Progenitor cell of endocrine pancreas (in vitro differentiated cells): ENCODE measurements at regions not wholly inside any gene's neighbourhood (a gene's known extent, or its start where the extent isn't known, plus 50 kb on each side); places are given as distances from the start of the nearest gene placed in this dataset.
"Not testable (repeated sequence)": the region's sequence is repeated elsewhere in the genome, so short reads cannot be mapped to it uniquely, and the experiment has no call there.

Experiments
- DNase-seq: peaks from one replicate; pipeline ENCODE4 v3.0.0; 2021; ENCODE audit warnings: low spot score; ENCODE audit not compliant: unreplicated experiment
- H3K27ac Mint-ChIP-seq: 2 replicates; pipeline ENCODE4 v1.8.0; 2021; ENCODE audit warnings: mild to moderate bottlenecking, moderate library complexity, mixed read lengths
- H3K27me3 Mint-ChIP-seq: 2 replicates; pipeline ENCODE4 v1.8.0; 2021; ENCODE audit warnings: mixed read lengths
- H3K36me3 Mint-ChIP-seq: 2 replicates; pipeline ENCODE4 v1.8.0; 2022; ENCODE audit warnings: mixed read lengths; ENCODE audit not compliant: insufficient read depth
- H3K4me1 Mint-ChIP-seq: 2 replicates; pipeline ENCODE4 v1.8.0; 2021; ENCODE audit warnings: low read depth, mixed read lengths
- H3K4me3 Mint-ChIP-seq: 2 replicates; pipeline ENCODE4 v1.8.0; 2021; ENCODE audit warnings: low read depth, mild to moderate bottlenecking, moderate library complexity, mixed read lengths
- H3K9me3 Mint-ChIP-seq: 2 replicates; pipeline ENCODE4 v1.8.0; 2021; ENCODE audit warnings: low read depth, mixed read lengths
- TF ChIP-seq, protein P1 (sequence below): fragments of 200-600 bp; sonication (generic); IDR thresholded peaks from one replicate; pipeline ENCODE4 v1.5.0; 2021; ENCODE audit warnings: antibody characterized with exemption, mild to moderate bottlenecking; ENCODE audit not compliant: unreplicated experiment

DNA sequence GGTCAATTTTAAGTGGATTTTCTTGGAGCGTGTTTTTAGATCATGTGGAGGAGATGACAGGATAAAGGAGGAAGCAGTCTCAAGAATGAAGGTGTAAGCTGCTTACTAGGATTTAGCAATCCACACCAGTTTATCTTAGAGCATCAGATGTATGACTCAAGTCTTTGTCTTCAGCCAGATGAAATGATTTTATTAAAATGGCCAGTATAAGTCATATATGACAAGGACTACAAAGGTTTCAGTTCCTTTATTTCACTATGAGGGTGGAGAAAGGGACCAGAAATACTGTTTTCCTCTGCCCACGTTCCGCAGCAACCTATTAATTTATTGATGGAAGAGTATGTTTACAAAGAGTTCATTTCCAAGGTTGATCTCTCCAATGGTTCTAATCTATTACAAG is 970.5 kb upstream of the SLC39A10 start:
- no peak overlapping the region for H3K4me3 Mint-ChIP-seq
- H3K27me3 Mint-ChIP-seq, result no peaks in the 10 kb centered on the region
- no peaks in the 10 kb centered on the region for H3K4me1 Mint-ChIP-seq
- no peaks in the 10 kb centered on the region for H3K9me3 Mint-ChIP-seq
- no peak overlapping the region for H3K27ac Mint-ChIP-seq
- no peaks in the 10 kb centered on the region for H3K36me3 Mint-ChIP-seq
- TF ChIP-seq, protein P1, sequence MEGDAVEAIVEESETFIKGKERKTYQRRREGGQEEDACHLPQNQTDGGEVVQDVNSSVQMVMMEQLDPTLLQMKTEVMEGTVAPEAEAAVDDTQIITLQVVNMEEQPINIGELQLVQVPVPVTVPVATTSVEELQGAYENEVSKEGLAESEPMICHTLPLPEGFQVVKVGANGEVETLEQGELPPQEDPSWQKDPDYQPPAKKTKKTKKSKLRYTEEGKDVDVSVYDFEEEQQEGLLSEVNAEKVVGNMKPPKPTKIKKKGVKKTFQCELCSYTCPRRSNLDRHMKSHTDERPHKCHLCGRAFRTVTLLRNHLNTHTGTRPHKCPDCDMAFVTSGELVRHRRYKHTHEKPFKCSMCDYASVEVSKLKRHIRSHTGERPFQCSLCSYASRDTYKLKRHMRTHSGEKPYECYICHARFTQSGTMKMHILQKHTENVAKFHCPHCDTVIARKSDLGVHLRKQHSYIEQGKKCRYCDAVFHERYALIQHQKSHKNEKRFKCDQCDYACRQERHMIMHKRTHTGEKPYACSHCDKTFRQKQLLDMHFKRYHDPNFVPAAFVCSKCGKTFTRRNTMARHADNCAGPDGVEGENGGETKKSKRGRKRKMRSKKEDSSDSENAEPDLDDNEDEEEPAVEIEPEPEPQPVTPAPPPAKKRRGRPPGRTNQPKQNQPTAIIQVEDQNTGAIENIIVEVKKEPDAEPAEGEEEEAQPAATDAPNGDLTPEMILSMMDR, result no peak
- DNase-seq, result no peak

DNA sequence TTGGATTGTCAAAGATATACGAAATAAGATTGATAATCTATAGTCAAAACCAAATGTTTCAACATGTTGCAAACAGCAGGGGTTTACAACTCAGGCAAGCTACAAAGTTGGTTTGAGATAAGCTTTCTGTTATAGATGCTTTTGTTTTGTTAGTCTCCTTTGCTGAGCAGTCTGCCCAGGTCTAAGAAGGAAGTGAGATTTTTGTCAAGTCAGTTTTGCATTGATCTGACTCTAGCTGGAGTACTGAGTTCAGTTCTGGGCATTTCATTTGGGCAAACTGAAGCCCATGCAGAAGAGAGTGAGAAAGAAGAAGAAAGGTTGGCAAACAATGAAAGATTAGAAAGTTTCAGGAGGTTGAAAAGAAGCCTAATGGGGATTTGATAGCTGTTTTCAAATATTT is 983.0 kb upstream of the SLC39A10 start:
- H3K27ac Mint-ChIP-seq, result no peak overlapping the region
- TF ChIP-seq, protein P1, result no peak
- peaks cover 3% of the 10 kb centered on the region for H3K27me3 Mint-ChIP-seq
- H3K4me3 Mint-ChIP-seq, result no peak overlapping the region
- no peak for DNase-seq
- no peaks in the 10 kb centered on the region for H3K36me3 Mint-ChIP-seq
- no peaks in the 10 kb centered on the region for H3K9me3 Mint-ChIP-seq
- peaks cover 6% of the 10 kb centered on the region for H3K4me1 Mint-ChIP-seq

DNA sequence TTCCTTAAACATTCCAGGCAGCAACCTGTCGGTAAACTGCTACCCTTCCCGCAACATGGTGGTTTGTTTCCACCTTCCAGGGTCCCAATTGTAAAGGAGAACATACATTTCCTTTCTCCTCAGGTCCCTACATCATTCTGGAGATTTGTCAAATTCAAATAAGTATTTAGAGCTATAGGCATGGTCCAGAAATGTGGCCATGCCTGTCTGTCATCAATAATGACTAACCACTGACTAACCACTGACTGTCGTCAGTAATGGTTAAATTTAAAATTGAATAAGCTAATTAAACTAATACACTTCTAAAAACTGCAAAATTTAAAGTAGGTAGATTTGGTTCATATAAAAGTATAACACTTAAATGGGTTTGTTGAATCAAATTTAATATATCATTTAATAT is 984.0 kb upstream of the SLC39A10 start:
- no peak for DNase-seq
- Mint-ChIP-seq H3K4me1 (peaks cover 6% of the 10 kb centered on the region), H3K27me3 (peaks cover 3% of the 10 kb centered on the region), H3K36me3 (no peaks in the 10 kb centered on the region), H3K4me3 (no peak overlapping the region), H3K27ac (no peak overlapping the region), H3K9me3 (no peaks in the 10 kb centered on the region)
- TF ChIP-seq, protein P1, result no peak

DNA sequence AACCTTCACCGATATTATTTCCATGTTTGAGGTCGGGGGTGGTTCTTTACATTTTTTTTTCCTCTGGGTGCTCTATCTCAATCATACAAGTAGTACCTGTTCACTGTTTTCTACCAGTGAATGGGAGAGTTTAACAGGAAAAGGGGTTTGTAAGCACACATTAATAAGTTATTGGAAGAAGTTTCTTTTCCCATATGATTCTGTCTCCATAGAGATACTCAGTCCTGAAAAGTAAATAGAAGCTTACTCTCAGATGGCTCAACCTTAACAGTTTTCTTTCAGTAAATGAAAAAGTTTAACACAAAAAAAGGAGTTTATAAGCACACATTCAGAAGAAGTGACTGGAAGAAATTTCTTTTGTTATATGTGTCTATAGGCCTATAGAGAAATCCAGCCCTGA is 995.6 kb upstream of the SLC39A10 start:
- Mint-ChIP-seq H3K27me3 (no peaks in the 10 kb centered on the region), H3K9me3 (no peaks in the 10 kb centered on the region), H3K4me3 (no peak overlapping the region), H3K27ac (no peak overlapping the region), H3K36me3 (no peaks in the 10 kb centered on the region), H3K4me1 (no peaks in the 10 kb centered on the region)
- TF ChIP-seq, protein P1, result no peak
- DNase-seq, result no peak

DNA sequence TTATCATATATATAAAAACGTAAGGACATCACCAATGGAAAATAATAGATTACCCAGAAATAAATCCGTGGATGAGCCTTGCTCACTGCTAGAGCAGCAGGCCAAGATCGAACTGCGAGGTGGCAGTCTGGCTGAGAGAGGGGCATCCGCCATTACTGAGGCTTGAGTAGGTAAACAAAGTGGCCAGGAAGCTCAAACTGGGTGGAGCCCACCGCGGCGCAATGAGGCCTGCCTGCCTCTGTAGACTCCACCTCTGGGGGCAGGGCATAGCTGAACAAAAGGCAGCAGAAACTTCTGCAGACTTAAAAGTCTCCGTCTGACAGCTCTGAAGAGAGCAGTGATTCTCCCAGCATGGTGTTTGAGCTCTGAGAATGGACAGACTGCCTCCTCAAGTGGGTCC is 1018.0 kb upstream of the SLC39A10 start:
- H3K4me1 Mint-ChIP-seq, H3K4me3 Mint-ChIP-seq, DNase-seq, H3K27ac Mint-ChIP-seq, H3K27me3 Mint-ChIP-seq, H3K36me3 Mint-ChIP-seq: not testable (repeated sequence)
- H3K9me3 Mint-ChIP-seq, result peaks cover 19% of the 10 kb centered on the region

DNA sequence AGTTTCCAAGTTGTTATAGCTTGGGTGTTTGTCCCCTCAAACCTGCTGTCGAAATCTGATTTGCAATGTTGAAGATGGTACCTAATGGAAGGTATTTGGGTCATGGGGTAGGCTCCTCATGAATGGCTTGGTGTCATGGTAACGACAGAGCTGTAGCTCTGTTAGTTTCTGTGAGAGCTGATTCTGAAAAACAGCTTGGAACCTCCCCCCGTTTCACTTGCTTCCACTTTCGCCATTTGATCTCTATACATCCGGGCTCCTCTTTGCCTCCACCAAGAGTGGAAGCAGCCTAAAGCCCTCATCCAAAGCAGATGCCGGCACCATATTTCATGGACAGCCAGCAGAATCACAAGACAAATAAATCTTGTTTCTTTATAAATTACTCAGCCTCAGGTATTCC is 1035.1 kb upstream of the SLC39A10 start:
- TF ChIP-seq, protein P1, result no peak
- no peaks in the 10 kb centered on the region for H3K36me3 Mint-ChIP-seq
- peaks cover 11% of the 10 kb centered on the region for H3K4me1 Mint-ChIP-seq
- no peak for DNase-seq
- H3K4me3 Mint-ChIP-seq, result no peak overlapping the region
- no peaks in the 10 kb centered on the region for H3K27me3 Mint-ChIP-seq
- H3K9me3 Mint-ChIP-seq, result no peaks in the 10 kb centered on the region
- no peak overlapping the region for H3K27ac Mint-ChIP-seq
